NCI-H1092 treated with DMSO at 0.1 percent for 48 hours (cell line): ENCODE measurements at regions not wholly inside any gene's neighbourhood (a gene's known extent, or its start where the extent isn't known, plus 50 kb on each side); places are given as distances from the start of the nearest gene placed in this dataset.
"Not testable (repeated sequence)": the region's sequence is repeated elsewhere in the genome, so short reads cannot be mapped to it uniquely, and the experiment has no call there.

Source experiments
- DNase-seq: peaks from one replicate; lab custom pipeline; 2025; lab: John Stamatoyannopoulos, UW

DNA sequence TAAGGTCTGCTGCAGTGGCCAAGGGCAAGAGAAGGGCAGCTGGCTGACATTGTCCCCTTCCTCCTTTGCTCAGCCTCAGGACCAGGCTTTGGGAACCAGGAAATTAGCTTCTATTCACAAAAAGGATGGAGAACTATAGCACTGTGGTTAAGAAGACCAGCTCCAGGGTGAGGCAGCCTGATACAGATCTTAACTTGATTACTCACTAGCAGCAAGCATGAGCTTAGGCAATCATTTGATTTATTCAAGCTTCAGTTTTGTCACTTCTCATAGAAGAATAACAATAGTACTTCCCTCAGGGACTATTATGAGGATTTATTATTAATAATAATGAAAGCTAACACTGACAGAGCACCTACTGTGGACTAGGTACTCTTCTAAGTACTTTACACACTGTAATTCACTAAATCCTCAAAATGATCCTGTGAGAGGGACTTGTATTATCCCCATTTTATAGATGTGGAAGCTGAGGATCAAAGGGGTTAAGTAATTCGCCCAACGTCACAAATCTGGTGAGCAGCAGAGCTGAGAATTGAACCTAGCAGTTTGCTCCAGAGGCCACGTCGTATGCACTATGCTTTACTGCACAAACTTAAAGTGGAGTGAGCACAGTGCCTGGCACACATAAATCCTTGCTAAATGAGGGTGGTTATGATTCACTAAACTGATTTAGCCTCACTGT lies 130.4 kb upstream of the PAK3 start:
- peak; percentile 28 for DNase-seq

DNA sequence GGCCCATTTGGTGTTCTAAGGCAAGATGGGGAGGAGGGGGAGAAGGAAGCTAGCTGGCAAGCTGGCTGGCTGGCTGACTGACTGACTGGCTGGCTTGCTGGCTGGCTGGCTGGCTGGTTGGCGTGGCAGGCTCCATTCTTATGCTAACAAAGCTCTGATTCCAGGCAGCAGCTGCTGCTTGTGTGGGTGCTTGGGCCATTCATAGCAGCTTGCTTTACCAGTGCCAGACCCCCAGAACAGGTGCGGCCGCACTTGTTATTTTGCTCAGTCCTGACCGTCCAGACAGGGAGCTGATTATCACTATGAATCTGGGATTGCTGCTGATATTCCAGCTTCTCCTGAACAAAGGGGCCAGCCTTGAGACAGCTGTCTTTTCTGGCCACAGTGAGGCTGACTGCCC lies 131.2 kb upstream of the PAK3 start:
- DNase-seq, result peak; percentile 92

DNA sequence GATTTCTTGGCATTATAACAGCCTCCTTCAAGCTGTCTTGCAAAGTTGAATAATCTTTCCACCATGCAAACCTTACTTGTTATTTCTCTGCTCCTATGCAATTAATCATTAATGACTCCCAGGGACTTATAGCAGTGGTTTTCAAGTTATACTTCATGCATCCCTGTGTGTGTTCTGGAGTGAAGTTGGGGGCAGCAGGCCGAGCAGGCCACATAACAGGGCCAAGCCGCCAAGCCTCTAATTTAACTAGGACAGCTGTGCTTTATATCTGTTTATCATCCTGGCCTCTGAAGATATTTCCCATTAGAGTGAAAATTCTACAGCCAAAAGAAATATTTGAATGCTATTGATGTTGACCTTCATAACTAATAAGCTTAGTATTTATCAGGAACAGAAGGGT lies 133.5 kb upstream of the PAK3 start:
- DNase-seq, result peak; percentile 22

DNA sequence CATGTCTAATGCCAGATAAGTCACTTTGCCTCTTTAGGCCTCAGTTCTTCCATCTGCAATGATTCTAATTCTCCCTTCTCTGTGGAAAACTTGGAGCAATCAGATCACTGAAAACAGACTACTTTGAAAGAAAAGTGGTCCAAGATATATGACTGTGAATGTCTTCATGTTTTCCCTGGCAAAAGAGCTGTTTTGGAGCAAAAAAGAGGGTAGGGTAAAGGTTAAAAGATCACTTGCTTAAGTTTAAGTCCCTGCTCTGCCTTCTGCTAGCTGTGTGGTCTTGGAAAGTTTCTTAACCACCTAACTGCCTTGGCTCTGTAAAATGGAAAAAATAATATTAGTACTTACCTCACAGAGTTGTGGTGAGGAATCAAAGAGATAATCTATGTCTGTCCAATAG lies 140.3 kb upstream of the PAK3 start:
- no peak for DNase-seq

DNA sequence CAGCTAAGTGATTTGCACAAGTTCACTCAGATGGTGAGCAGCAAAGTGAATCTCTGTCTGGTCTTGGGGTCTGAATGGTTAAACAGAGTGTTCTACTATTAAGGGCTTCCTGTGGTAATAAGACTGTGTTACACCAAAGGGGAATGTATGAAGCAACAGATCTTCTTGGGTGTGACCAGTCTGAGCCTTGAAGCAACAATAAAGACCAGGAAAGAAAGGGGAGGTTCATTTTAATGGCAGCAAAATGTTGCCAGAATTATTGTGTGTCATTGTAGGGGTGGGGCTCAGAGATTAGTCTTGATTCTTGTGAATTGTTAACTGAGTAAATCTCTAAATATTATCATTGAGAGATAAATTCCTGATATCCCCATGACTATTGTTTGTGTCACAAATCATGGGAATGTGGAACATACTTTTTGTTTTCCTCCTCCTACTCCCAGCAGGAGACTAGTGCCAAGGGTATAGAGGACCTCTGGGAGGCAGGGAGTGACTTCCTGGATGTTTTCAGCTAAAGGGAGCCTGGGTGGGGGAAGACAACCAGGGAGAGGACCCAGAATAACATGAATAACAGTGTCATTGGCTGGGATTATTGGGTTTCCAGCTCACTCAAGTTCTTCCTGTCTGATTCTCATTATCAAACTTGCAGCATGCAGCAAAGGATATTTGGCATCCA lies 141.4 kb upstream of the PAK3 start:
- no peak for DNase-seq

DNA sequence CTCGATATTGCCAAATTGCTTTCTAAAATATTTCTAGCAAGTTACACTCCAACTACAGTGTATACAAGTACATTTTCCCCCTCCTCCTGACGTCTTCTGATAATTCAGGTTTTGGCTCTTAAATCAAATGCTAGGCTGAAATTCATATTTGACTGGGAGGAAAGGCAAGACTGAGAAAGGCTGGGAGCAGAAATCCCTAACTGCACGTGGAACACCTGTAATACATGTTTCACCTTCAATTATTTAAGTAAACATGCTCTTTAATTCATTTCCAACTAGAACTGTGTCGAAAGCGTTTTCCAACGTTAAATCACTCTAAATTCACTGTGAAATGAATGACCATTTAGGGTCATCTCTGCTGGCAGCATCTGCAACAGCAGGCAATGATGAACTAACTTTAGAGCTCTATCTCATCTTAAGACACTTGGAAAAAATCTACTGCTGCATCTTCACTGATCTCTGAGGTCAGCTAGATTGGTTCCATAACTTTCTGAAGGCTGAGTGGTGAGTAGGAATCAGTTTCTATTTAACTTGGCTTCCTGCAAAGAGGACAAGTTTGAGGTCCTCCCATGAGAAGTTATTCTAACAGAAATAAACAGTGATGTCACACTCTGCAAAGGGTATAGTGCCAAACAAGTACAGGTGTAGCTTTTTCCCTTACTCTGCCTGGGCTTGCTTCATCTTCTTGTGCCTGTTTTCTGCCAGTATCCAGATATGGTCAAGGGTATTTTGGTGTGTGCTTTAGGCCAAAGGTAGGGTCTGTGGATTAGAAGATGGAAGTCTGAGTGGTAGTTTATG lies 144.3 kb upstream of the PAK3 start:
- DNase-seq, result no peak

DNA sequence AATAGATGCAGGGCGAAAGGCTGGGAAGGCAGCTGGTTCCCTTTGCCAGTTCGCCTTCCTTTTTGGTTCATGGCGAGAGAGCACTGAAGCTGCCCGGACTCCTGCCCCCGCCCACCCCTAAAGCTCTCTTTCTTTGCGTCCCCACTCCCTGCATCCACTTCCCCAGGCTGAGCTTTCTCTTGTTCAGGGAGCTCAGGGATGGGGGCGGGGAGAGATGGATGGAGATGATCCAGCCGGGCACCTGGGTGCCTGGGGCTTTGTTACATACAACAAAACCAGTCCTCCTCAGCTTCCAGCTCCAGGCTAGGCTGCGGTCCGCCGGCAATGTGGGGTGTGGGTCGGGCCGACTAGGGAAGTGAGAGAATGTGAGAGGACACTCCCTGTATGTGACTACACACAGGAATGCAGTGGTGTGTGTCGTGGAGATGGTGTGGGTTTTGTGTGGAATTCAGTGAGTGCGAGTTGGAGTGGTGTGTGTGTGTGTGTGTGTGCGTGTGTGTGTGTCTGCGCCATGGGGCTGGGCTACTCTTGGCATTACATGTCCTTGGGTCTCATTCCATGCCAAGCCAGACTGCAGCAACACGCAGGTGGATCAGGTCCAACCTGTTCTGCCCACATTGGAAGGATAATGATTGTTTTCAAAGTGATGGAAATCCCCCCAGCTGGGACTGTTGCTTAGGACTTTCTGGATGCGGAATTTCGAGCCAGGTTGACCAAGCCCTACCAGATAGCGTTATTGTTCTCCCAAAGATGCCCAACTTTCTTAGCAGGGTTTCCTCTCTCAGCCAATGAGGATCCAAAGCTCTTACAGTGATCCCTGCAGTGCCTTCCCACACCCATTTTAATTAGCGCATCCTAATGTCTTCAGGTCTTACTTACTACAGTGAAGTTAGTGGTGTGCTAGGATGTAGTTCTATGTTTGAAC lies 149.4 kb upstream of the CHRDL1 start:
- DNase-seq, result peak; percentile 67

DNA sequence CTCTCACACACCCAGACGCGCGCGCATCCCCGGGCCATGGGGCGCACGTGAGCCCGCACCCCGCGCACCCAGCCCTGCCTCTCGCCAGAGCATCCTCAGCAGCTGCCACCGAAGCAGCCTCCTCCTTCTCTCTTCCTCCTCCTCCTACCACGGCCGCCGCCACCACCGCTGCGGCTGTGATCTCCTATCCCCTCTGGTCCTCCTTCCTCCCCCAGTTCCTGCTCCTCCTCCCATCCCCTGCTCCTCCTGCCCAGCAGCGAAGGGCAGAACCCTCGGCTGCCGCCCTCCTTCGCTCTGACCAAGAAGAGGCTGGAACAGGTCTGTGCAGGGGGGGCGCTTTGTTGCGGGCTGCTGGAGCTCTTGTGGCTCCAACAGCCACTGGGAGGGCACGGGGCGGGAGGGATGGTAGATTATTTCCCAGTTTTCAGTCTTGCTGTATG lies 148.7 kb upstream of the CHRDL1 start:
- peak; percentile 69 for DNase-seq

DNA sequence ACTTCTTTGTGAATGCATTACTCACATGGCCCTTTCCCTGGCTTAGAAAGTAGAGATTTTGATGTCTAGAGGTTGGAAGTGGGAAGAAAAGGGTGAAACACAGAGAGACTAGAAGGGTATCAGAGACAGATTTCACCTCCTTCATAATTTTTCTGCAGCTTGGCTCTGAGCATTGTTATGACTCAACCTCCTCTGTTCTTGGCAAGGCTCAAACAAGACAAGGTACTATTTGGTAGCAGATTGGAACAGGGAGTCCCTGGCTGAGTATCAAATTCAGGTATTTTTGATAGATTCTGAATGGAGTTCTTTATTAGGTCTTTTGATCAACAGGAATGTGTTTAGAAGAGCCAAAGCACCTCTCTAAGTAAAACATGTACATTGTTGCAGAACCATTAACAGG lies 146.3 kb upstream of the CHRDL1 start:
- no peak for DNase-seq

DNA sequence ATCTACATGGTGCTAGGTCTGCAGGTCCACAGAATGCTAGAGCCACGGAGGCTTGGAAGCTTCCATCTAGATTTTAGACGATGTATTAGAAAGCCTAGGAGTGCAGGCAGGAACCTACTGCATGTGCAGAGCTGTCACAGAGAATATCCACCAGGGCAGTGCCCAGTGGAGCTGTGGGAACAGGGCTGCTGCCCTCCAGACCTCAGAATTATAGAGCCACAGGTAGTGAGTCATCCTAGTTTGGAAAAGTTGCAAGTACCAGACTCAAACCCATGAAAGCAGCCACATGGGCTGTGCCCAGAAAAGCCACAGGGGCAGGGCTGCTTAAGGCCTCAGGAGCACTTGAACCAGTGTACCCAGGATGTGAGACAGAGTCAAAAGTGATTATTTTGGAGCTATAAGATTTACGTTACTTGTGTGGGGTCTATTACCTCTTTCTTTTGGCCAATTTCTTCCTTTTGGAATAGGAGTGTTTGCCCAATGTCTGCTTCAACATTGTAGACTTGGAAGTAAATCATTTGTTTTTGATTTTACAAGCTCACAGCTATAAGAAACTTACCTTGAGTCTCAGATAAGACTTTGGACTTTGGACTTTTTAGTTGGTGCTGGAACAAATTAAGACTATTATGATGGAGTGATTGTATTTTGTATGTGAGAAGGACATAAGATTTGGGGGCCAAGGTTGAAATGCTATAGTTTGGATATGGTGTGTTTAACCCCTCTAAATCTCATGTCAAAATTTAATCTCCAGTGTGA lies 143.5 kb upstream of the CHRDL1 start:
- no peak for DNase-seq

DNA sequence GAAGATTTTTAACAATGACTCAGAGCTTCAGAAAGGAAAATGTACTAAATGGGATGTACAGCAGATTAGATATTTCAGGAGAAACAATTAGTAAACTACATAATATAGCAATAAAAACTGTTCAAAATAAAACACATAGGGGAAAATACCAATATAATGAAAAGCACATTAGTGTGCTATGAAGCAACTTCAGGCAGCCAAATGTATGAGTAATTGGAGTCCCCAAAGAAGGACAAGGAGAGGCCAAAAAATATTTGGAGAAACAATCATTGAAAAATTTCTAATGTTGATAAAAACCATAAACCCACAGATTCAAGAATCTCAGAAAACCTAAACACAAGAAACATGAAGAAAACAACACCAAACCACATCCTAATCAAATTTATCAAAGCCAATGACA lies 129.3 kb upstream of the CHRDL1 start:
- no peak for DNase-seq

DNA sequence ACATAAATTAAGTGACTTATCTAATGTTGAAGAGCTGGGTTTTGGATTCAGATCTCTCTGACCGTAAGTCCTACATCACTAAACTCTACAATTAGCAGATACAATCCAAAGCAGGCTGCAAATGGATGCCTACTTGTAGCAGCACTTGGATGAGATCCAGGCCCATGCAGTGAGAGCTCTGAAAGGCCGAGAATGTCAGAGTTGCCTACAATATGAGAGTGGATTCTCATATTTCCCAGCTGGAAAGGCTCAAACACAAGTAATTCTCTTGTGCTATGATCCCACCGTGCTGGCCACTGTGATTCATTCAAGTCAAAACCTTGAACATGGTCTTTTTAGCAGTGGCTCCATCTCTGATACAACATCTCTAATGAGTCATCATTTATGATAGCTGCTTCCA lies 125.4 kb upstream of the CHRDL1 start:
- peak; percentile 82 for DNase-seq

DNA sequence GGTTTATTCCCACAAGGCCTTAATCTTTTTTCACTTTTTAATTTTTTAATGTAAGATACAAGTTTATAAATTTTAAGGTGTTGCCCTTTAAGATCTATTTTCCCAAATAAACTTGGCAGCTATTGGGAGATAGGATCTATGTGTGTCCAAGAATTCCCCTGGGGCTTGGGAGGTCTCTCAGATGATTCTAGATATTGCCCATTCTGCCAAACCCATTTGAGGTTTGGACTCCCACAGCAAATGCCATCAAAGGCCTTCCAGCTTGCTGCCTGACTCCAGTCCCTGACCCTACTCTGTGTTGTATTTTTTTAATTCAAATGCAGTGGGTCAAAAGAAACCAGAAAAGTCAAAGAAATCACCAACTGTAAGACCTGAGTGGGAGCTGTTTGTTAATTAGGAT lies 120.0 kb upstream of the CHRDL1 start:
- no peak for DNase-seq

DNA sequence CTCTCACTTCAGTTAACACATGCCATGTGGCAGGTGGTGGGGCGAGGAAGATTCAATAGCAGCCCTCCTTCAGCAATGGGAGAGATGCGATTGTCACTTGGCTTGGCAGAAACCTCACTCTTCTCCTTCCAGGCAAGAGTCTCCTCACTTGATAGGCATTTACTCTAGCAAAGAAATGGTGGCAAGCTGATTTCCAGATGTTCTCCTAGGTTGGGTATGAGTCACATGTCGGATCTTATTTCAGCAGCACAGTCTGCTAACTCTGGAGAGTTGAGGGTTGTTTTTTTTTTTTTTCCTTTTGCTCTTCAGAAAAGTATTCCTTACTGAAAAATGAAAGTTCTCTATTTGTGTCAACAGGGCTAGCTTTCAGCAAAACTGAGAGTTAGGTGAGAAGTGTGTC lies 119.5 kb upstream of the CHRDL1 start:
- no peak for DNase-seq

DNA sequence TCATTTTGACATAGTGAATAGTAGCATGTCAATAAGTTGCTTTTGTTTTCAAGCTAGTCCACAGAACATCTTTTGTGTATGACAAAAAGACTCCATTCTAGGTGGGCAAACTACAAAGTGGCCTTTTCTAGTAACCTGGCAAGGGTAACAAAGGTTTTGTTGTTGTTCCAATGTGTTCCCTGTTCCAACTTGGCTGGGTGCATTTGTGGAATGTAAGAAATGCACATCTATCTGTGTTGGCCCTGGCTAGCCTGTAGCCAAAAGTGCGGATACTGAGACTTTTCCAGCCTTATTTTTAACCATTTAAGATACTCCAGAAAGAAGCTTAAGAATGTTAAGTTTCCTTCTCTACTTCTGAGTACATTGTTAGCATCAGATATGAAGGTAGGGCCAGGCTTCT lies 118.7 kb upstream of the CHRDL1 start:
- DNase-seq, result no peak

DNA sequence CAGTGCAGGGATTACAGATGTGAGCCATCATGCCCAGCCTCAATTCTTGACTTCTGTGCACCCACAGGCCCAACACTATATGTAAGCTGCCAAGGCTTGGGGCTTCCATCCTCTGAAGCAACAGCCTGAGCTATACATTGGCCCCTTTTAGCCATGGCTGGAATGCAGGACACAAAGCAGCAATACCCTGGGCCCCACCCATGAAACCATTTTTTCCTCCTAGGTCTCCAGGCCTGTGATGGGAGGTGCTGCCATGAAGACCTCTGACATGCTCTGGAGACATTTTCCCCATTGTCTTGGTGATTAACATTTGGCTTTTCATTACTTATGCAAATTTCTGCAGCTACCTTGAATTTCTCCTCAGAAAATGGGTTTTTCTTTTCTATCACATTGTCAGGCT lies 109.1 kb upstream of the CHRDL1 start:
- DNase-seq, result not testable (repeated sequence)

DNA sequence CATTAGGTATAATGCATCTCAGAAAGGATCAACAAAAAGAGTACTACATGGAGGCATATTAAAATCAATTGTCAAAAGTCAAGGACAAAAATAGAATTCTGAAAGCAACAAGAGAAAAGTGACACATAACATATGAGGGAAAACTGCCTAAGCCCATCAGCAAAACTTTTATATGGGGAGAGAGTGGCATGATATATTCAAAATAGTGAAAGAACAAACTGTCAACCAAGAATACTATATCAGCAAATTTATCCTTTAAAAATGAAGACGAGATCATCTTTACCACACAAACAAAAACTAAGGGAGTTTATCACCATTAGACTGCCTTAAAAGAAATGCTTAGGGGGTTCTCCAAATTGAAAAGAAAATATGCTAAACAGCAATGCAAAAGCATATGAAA lies 86.4 kb upstream of the CHRDL1 start:
- DNase-seq, result no peak

DNA sequence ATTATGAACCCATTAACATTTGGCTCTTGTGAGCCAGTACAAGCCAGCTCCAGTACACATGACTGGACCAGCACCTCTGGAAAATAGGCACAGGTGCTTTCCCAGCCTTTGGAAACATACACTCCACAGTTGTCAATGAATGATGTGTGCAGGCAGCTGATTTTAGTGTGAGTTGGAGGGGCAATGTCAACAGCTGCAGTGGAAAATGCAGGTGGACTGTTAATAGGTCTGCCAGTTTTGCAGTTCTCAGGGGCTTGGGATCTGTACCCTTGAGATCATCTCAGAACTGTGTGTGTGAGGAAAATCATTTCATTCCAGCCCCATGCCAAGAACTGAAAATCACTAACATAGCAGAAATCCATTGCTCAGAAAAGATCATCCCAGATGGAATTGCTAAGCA lies 81.7 kb upstream of the CHRDL1 start:
- DNase-seq, result no peak

DNA sequence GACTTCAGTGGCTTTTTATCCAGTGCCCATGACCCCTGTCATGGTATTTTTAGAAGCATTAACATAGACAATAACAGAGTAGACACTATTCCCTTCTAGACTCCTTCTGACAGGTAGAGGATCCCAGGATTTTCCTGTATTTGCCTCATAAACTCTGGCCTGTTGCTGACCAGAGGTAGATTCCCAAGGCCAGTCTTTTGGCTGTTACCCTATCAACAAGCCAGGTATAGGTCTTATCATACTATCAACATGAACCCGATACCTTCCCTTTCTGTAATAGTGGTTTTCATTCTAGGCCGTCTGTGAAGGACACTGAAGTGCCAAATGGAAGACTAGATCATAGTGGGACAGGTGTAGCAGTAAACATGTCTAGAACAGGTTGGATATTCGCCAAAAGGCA lies 76.2 kb upstream of the CHRDL1 start:
- DNase-seq, result no peak

DNA sequence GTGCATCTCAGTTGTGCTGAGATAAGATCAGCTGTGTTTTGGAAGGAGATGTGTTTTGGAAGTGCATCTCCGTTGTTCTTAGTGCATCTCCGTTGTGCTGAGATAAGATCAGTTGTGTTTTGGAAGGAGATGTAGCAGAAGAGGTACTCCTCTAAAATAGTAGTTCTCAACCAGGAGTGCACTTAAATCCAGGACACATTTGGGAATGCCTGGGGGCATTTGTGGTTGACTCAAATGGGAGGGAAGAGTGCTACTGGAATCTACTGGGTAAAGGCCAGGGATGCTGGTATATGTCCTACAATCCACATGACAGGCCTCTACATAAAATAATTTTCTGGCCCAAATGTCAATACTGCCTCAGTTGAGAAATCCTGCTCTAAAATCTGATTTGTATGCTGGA lies 70.8 kb upstream of the CHRDL1 start:
- DNase-seq, result no peak

DNA sequence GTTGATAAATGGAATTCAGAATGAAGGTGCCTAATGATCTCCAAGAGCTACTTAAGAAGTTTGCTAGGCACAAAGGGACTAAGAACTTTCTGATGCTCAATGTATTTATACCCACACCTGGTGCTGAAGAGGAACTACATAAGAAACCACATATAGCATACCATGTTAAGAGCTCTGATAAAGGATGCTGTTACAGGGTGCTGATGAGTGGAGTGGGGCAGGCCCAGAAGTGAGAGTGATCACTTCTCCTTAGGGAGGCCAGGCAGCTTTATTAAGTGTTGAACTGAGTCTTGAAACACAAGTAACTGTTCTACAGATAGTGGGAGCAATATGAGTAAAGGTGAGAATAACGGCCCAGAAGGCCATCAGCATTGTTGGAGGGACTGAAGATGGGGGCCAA lies 68.3 kb upstream of the CHRDL1 start:
- DNase-seq, result no peak
